ENCODE measurements at regions not wholly inside any gene's neighbourhood (a gene's known extent, or its start where the extent isn't known, plus 50 kb on each side); places are given as distances from the start of the nearest gene placed in this dataset.

GRCh38 chr2:14285812-14286211, 346.7 kb upstream of the LRATD1 start:
- ATAC-seq (ENCODE audit: low read depth): no peak
- no peak for TF ChIP-seq CTCF (IDR thresholded peaks at IDR 0.05; ENCODE audit: poor library complexity, severe bottlenecking)
- H3K27ac ChIP-seq (ENCODE audit: poor library complexity, severe bottlenecking): no peak overlapping the region
- H3K4me1 ChIP-seq (ENCODE audit: insufficient read depth, poor library complexity, severe bottlenecking): peaks cover 6% of the 10 kb centered on the region
- H3K4me3 ChIP-seq (ENCODE audit: severe bottlenecking): no peak overlapping the region
- H3K27me3 ChIP-seq (ENCODE audit: insufficient read depth, poor library complexity, severe bottlenecking): no peaks in the 10 kb centered on the region
- no peaks in the 10 kb centered on the region for H3K36me3 ChIP-seq (ENCODE audit: low read depth)
- H3K9me3 ChIP-seq (ENCODE audit: severe bottlenecking): no peaks in the 10 kb centered on the region
- DNase-seq (ENCODE audit: low spot score): no peak

GRCh38 chr2:14288016-14288415, 344.5 kb upstream of the LRATD1 start:
- TF ChIP-seq CTCF (IDR thresholded peaks at IDR 0.05; ENCODE audit: poor library complexity, severe bottlenecking): peak; percentile 70
- peaks cover 6% of the 10 kb centered on the region for H3K4me1 ChIP-seq (ENCODE audit: insufficient read depth, poor library complexity, severe bottlenecking)
- no peak overlapping the region for H3K4me3 ChIP-seq (ENCODE audit: severe bottlenecking)
- H3K9me3 ChIP-seq (ENCODE audit: severe bottlenecking): no peaks in the 10 kb centered on the region
- DNase-seq (ENCODE audit: low spot score) (peak; percentile 78), ATAC-seq (ENCODE audit: low read depth) (peak; percentile 100)
- no peaks in the 10 kb centered on the region for H3K27me3 ChIP-seq (ENCODE audit: insufficient read depth, poor library complexity, severe bottlenecking)
- H3K36me3 ChIP-seq (ENCODE audit: low read depth): no peaks in the 10 kb centered on the region
- no peak overlapping the region for H3K27ac ChIP-seq (ENCODE audit: poor library complexity, severe bottlenecking)

- no peak for ATAC-seq (ENCODE audit: low read depth)
- no peak overlapping the region for H3K27ac ChIP-seq (ENCODE audit: poor library complexity, severe bottlenecking)
- no peak for TF ChIP-seq CTCF (IDR thresholded peaks at IDR 0.05; ENCODE audit: poor library complexity, severe bottlenecking)
These were observed 339.6 kb upstream of the LRATD1 start for GRCh38 chr2:14292964-14293363.

GRCh38 chr2:14297340-14297739, 335.2 kb upstream of the LRATD1 start:
- no peak overlapping the region for H3K4me3 ChIP-seq (ENCODE audit: severe bottlenecking)
- peaks cover 17% of the 10 kb centered on the region for H3K4me1 ChIP-seq (ENCODE audit: insufficient read depth, poor library complexity, severe bottlenecking)
- no peaks in the 10 kb centered on the region for H3K36me3 ChIP-seq (ENCODE audit: low read depth)
- H3K27ac ChIP-seq (ENCODE audit: poor library complexity, severe bottlenecking): peak overlapping the region; percentile 10
- no peak for DNase-seq (ENCODE audit: low spot score)
- no peaks in the 10 kb centered on the region for H3K27me3 ChIP-seq (ENCODE audit: insufficient read depth, poor library complexity, severe bottlenecking)
- ATAC-seq (ENCODE audit: low read depth): peak; percentile 93
- no peak for TF ChIP-seq CTCF (IDR thresholded peaks at IDR 0.05; ENCODE audit: poor library complexity, severe bottlenecking)
- H3K9me3 ChIP-seq (ENCODE audit: severe bottlenecking): no peaks in the 10 kb centered on the region

More at GRCh38 chr2:14292964-14293363, 339.6 kb upstream of the LRATD1 start:
- H3K36me3 ChIP-seq (ENCODE audit: low read depth): no peaks in the 10 kb centered on the region
- no peak overlapping the region for H3K4me3 ChIP-seq (ENCODE audit: severe bottlenecking)
- no peaks in the 10 kb centered on the region for H3K27me3 ChIP-seq (ENCODE audit: insufficient read depth, poor library complexity, severe bottlenecking)
- no peak for DNase-seq (ENCODE audit: low spot score)
- H3K9me3 ChIP-seq (ENCODE audit: severe bottlenecking): no peaks in the 10 kb centered on the region
- peaks cover 20% of the 10 kb centered on the region for H3K4me1 ChIP-seq (ENCODE audit: insufficient read depth, poor library complexity, severe bottlenecking)

GRCh38 chr2:14297906-14298305, 334.6 kb upstream of the LRATD1 start:
- Histone ChIP-seq H3K27me3 (ENCODE audit: insufficient read depth, poor library complexity, severe bottlenecking) (no peaks in the 10 kb centered on the region), H3K9me3 (ENCODE audit: severe bottlenecking) (no peaks in the 10 kb centered on the region), H3K4me1 (ENCODE audit: insufficient read depth, poor library complexity, severe bottlenecking) (peaks cover 17% of the 10 kb centered on the region), H3K27ac (ENCODE audit: poor library complexity, severe bottlenecking) (peak overlapping the region; percentile 10), H3K36me3 (ENCODE audit: low read depth) (no peaks in the 10 kb centered on the region), H3K4me3 (ENCODE audit: severe bottlenecking) (no peak overlapping the region)
- DNase-seq (ENCODE audit: low spot score): no peak
- ATAC-seq (ENCODE audit: low read depth): peak; percentile 20; the same call in 1 of the 3 replicates
- no peak for TF ChIP-seq CTCF (IDR thresholded peaks at IDR 0.05; ENCODE audit: poor library complexity, severe bottlenecking)

All from RWPE2 (cell line).